Endothelial cell of umbilical vein (primary cell): ENCODE measurements at regions not wholly inside any gene's neighbourhood (a gene's known extent, or its start where the extent isn't known, plus 50 kb on each side); places are given as distances from the start of the nearest gene placed in this dataset.

Experiments used
- BruUV-seq: library from RNA; stranded (reverse); fragments of 400-500 nt; replicated peaks from 2 replicates; lab custom pipeline; 2021; lab: Mats Ljungman, UMichigan
- CTCF ChIA-PET: fragments of 300-600, 350-600 bp; sonication (Branson Sonifier 250); formaldehyde crosslinking; loops from one replicate; lab custom pipeline; 2021; ENCODE audit warnings: antibody characterized with exemption, inconsistent platforms; lab: Charles Lee
- POLR2A ChIA-PET: fragments of 300-600, 350-600 bp; sonication (Branson Sonifier 250); formaldehyde crosslinking; loops from one replicate; lab custom pipeline; 2021; ENCODE audit warnings: antibody characterized with exemption, inconsistent platforms; lab: Charles Lee
- DNase-seq: peaks from one replicate; pipeline ENCODE4 v3.0.0-alpha.2; 2011; ENCODE audit warnings: low read depth, low spot score
- FAIRE-seq: peaks from 2 replicates; lab custom pipeline; 2011; peaks lifted over from hg19 to GRCh38; lab: Jason Lieb, UNC
- H2AFZ ChIP-seq: 2 replicates; pipeline ENCODE4 v1.6.0; 2012; ENCODE audit warnings: low read depth, low read length, control low read depth, inconsistent platforms
- H3K27ac ChIP-seq: 2 replicates; pipeline ENCODE4 v1.5.1; 2011; ENCODE audit warnings: low read depth, mild to moderate bottlenecking, control low read depth, low read length, moderate library complexity; ENCODE audit not compliant: insufficient read depth
- H3K27me3 ChIP-seq, 2 experiments: 2 replicates each; pipeline versions ENCODE4 v1.6.0 to v1.6.1; 2011; ENCODE audit warnings: low read length in 2 of 2, mixed read lengths in 1 of 2; ENCODE audit not compliant: control insufficient read depth in 2 of 2, insufficient read depth in 2 of 2
- H3K36me3 ChIP-seq, 2 experiments: 2 replicates in 1 of 2; 3 replicates in 1 of 2; pipeline ENCODE4 v1.5.1; 2011; ENCODE audit warnings: low read length in 2 of 2, mild to moderate bottlenecking in 1 of 2, moderate library complexity in 1 of 2; ENCODE audit not compliant: control insufficient read depth in 2 of 2, insufficient read depth in 2 of 2; ENCODE audit errors: extremely low read depth in 1 of 2
- H3K4me1 ChIP-seq: 3 replicates; pipeline ENCODE4 v1.5.1; 2011; ENCODE audit warnings: mild to moderate bottlenecking, low read length; ENCODE audit not compliant: control insufficient read depth, insufficient read depth; ENCODE audit errors: extremely low read depth
- H3K4me2 ChIP-seq: 2 replicates; pipeline ENCODE4 v1.6.1; 2011; ENCODE audit warnings: low read length, control low read depth, mixed read lengths; ENCODE audit not compliant: insufficient read depth
- H3K4me3 ChIP-seq, 3 experiments: fragments of 200-600 bp in 1 of 3; sonication (generic), shearing (Covaris generic) in 1 of 3; replicated peaks in 1 of 3; 2 replicates each; pipeline ENCODE4 v1.5.1; 2011 to 2016; ENCODE audit warnings: control low read depth in 3 of 3, low read length in 3 of 3, mild to moderate bottlenecking in 2 of 3, inconsistent platforms in 1 of 3, low read depth in 1 of 3, moderate library complexity in 1 of 3; ENCODE audit not compliant: insufficient read depth in 1 of 3
- H3K79me2 ChIP-seq: 2 replicates; pipeline ENCODE4 v1.6.0; 2012; ENCODE audit warnings: low read length, inconsistent platforms; ENCODE audit not compliant: control insufficient read depth, insufficient read depth
- H3K9ac ChIP-seq: replicated peaks from 2 replicates; pipeline ENCODE3; 2011; ENCODE audit warnings: low read length, control low read depth; ENCODE audit not compliant: insufficient read depth; ENCODE audit errors: extremely low read depth
- H3K9me1 ChIP-seq: replicated peaks from 3 replicates; pipeline ENCODE4 v1.6.0; 2011; ENCODE audit warnings: mild to moderate bottlenecking, low read length; ENCODE audit not compliant: control insufficient read depth, insufficient read depth; ENCODE audit errors: extremely low read depth
- H3K9me3 ChIP-seq: replicated peaks from 2 replicates; pipeline ENCODE4 v1.5.1; 2012; ENCODE audit warnings: low read length, inconsistent platforms; ENCODE audit not compliant: control insufficient read depth, insufficient read depth
- H4K20me1 ChIP-seq: replicated peaks from 2 replicates; pipeline ENCODE3; 2011; ENCODE audit warnings: mild to moderate bottlenecking, low read length; ENCODE audit not compliant: control insufficient read depth, insufficient read depth; ENCODE audit errors: extremely low read depth
- EZH2 ChIP-seq: IDR thresholded peaks from 2 replicates; pipeline ENCODE4 v1.6.1; 2012; ENCODE audit warnings: borderline replicate concordance, low read depth, mild to moderate bottlenecking, moderate library complexity, low read length, inconsistent platforms; ENCODE audit not compliant: severe bottlenecking
- FOS ChIP-seq: IDR thresholded peaks from 2 replicates; pipeline ENCODE4 v1.6.1; 2011; ENCODE audit warnings: mild to moderate bottlenecking, low read length, moderate library complexity, borderline replicate concordance; ENCODE audit not compliant: insufficient read depth
- GATA2 ChIP-seq: IDR thresholded peaks from 2 replicates; pipeline ENCODE4 v1.7.0; 2011; ENCODE audit warnings: low read depth, mild to moderate bottlenecking, moderate library complexity, mixed read lengths, low read length; ENCODE audit not compliant: insufficient read length, insufficient read depth
- JUN ChIP-seq: IDR thresholded peaks from 2 replicates; pipeline ENCODE4 v1.6.1; 2011; ENCODE audit warnings: borderline replicate concordance, low read depth; ENCODE audit not compliant: insufficient read length, insufficient read depth
- MYC ChIP-seq: IDR thresholded peaks from one replicate; pipeline ENCODE4 v1.6.1; 2011; ENCODE audit warnings: mild to moderate bottlenecking, low read depth, low read length
- POLR2A ChIP-seq: IDR thresholded peaks from 2 replicates; pipeline ENCODE4 v1.6.1; 2012; ENCODE audit warnings: low read depth, mild to moderate bottlenecking, control low read depth, low read length
- POLR2AphosphoS5 ChIP-seq: IDR thresholded peaks from 2 replicates; pipeline ENCODE4 v1.6.1; 2012; ENCODE audit warnings: low read depth, mild to moderate bottlenecking, control low read depth, low read length, moderate library complexity; ENCODE audit not compliant: insufficient read depth
- dilution Hi-C: fragments of 300-500 bp; cut with MboI; formaldehyde crosslinking; loops from one replicate; pipeline ENCODE4 v1.15.0; 2019; ENCODE audit warnings: low sequenced_read_pairs; ENCODE audit not compliant: extremely low pct_ligation_motif_present
- intact Hi-C: fragments of 100-400 bp; cut with micrococcal nuclease; formaldehyde crosslinking; loops from one replicate; pipeline ENCODE4 v1.10.0; 2022
- TF ChIP-seq, protein P1 (sequence below), 2 donors: IDR thresholded peaks; 1 replicate in 1 of 2; 2 replicates in 1 of 2; pipeline ENCODE4 v1.5.1; 2011; ENCODE audit warnings: low read length in 2 of 2, mild to moderate bottlenecking in 2 of 2, moderate library complexity in 2 of 2, control low read depth in 1 of 2, inconsistent platforms in 1 of 2, low read depth in 1 of 2; ENCODE audit not compliant: insufficient read depth in 1 of 2; ENCODE audit errors: extremely low read depth in 1 of 2
- TF ChIP-seq, protein P2 (sequence below): IDR thresholded peaks from 2 replicates; pipeline ENCODE4 v1.6.1; 2011; ENCODE audit not compliant: insufficient read depth, insufficient read length

GRCh38 chr10:64040781-64041180 is 519.6 kb downstream of the REEP3 start:
- CTCF ChIA-PET: interaction anchor here (0.9 to 2.8 kb wide), 5 partner anchors 7 to 174 kb away, joined by 3 to 11 read pairs (median 4); no protein-coding TSS in a partner anchor
- Histone ChIP-seq H3K9me1 (no peaks in the 10 kb centered on the region), H3K79me2 (no peaks in the 10 kb centered on the region), H3K27me3 (no peaks in the 10 kb centered on the region), H3K9me3 (no peaks in the 10 kb centered on the region), H4K20me1 (no peaks in the 10 kb centered on the region), H3K36me3 (no peaks in the 10 kb centered on the region), H3K4me1 (no peaks in the 10 kb centered on the region), H3K27ac (no peak overlapping the region), H3K4me3 (no peak overlapping the region), H2AFZ (no peak overlapping the region), H3K4me2 (no peak overlapping the region), H3K9ac (no peak overlapping the region)
- no peak for DNase-seq
- no TSS peak for BruUV-seq
- intact Hi-C loops (loop anchor here (2.0 kb wide), 1 partner anchor 694 kb away; no protein-coding TSS in a partner anchor), dilution Hi-C loops (no loop called here)
- no peak for FAIRE-seq
- TF ChIP-seq EZH2: no peak
- no peak for TF ChIP-seq FOS
- TF ChIP-seq POLR2AphosphoS5: no peak
- no peak for TF ChIP-seq JUN
- TF ChIP-seq, protein P1, sequence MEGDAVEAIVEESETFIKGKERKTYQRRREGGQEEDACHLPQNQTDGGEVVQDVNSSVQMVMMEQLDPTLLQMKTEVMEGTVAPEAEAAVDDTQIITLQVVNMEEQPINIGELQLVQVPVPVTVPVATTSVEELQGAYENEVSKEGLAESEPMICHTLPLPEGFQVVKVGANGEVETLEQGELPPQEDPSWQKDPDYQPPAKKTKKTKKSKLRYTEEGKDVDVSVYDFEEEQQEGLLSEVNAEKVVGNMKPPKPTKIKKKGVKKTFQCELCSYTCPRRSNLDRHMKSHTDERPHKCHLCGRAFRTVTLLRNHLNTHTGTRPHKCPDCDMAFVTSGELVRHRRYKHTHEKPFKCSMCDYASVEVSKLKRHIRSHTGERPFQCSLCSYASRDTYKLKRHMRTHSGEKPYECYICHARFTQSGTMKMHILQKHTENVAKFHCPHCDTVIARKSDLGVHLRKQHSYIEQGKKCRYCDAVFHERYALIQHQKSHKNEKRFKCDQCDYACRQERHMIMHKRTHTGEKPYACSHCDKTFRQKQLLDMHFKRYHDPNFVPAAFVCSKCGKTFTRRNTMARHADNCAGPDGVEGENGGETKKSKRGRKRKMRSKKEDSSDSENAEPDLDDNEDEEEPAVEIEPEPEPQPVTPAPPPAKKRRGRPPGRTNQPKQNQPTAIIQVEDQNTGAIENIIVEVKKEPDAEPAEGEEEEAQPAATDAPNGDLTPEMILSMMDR (IDR thresholded peaks at IDR 0.05; ENCODE audit: extremely low read depth in 1 of 2, insufficient read depth in 1 of 2, low read depth in 1 of 2, low read length in 2 of 2): no peak
- TF ChIP-seq GATA2: no peak
- no peak for TF ChIP-seq POLR2A
- TF ChIP-seq MYC: no peak
- TF ChIP-seq, protein P2, sequence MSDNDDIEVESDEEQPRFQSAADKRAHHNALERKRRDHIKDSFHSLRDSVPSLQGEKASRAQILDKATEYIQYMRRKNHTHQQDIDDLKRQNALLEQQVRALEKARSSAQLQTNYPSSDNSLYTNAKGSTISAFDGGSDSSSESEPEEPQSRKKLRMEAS: no peak
- POLR2A ChIA-PET: no interaction called here
